IMR-90 (cell line): ENCODE measurements at regions not wholly inside any gene's neighbourhood (a gene's known extent, or its start where the extent isn't known, plus 50 kb on each side); places are given as distances from the start of the nearest gene placed in this dataset.

Experiments
- ATAC-seq: fragments of 200-7000 bp; cut with Tn5 transposase; 2 replicates; pipeline ENCODE4 v1.9.1; 2020; ENCODE audit warnings: low read depth, mild to moderate bottlenecking, moderate library complexity
- BruUV-seq: library from RNA; stranded (reverse); fragments of 400-500 nt; replicated peaks from 2 replicates; lab custom pipeline; 2021; lab: Mats Ljungman, UMichigan
- CTCF ChIA-PET: fragments of 300-600 bp; formaldehyde crosslinking; extraction: SDS; loops from one replicate; lab custom pipeline; 2021; ENCODE audit warnings: antibody characterized with exemption; lab: Yijun Ruan, JAX
- POLR2A ChIA-PET: fragments of 300-600 bp; sonication (Branson Sonifier 250); formaldehyde crosslinking; loops from one replicate; lab custom pipeline; 2022; ENCODE audit warnings: antibody characterized with exemption; ENCODE audit not compliant: unreplicated experiment; lab: Charles Lee
- DNase-seq: peaks from one replicate; pipeline ENCODE4 v3.0.0; 2013
- H2AFZ ChIP-seq: replicated peaks from 2 replicates; pipeline ENCODE3; 2013; ENCODE audit warnings: low read length, mild to moderate bottlenecking; ENCODE audit not compliant: poor library complexity
- H2AK5ac ChIP-seq: 2 replicates; pipeline ENCODE4 v1.6.1; 2013; ENCODE audit warnings: low read depth, low read length, inconsistent platforms
- H2AK9ac ChIP-seq: replicated peaks from 2 replicates; pipeline ENCODE3; 2013; ENCODE audit warnings: mild to moderate bottlenecking, low read depth, low read length, moderate library complexity; ENCODE audit not compliant: poor library complexity
- H2BK120ac ChIP-seq: 2 replicates; pipeline ENCODE4 v1.6.1; 2013; ENCODE audit warnings: low read depth, low read length, inconsistent platforms
- H2BK15ac ChIP-seq: 3 replicates; pipeline ENCODE4 v1.6.1; 2013; ENCODE audit warnings: low read depth, low read length, inconsistent platforms
- H2BK20ac ChIP-seq: 2 replicates; pipeline ENCODE4 v1.6.1; 2013; ENCODE audit warnings: low read depth, mild to moderate bottlenecking, inconsistent platforms, low read length, moderate library complexity
- H2BK5ac ChIP-seq: 2 replicates; pipeline ENCODE4 v1.6.1; 2013; ENCODE audit warnings: mild to moderate bottlenecking, low read depth, low read length, inconsistent platforms; ENCODE audit not compliant: poor library complexity, severe bottlenecking
- H3K14ac ChIP-seq: replicated peaks from 2 replicates; pipeline ENCODE4 v1.6.1; 2013; ENCODE audit warnings: low read depth, low read length, inconsistent platforms
- H3K18ac ChIP-seq: 2 replicates; pipeline ENCODE4 v1.6.1; 2013; ENCODE audit warnings: low read depth, low read length, control low read depth
- H3K23ac ChIP-seq: 2 replicates; pipeline ENCODE4 v1.6.1; 2013; ENCODE audit warnings: low read depth, low read length, inconsistent platforms
- H3K27ac ChIP-seq: 2 replicates; pipeline ENCODE4 v1.5.1; 2013; ENCODE audit warnings: mild to moderate bottlenecking, control low read depth, low read length; ENCODE audit not compliant: insufficient read depth
- H3K27me3 ChIP-seq: 2 replicates; pipeline ENCODE4 v1.6.1; 2013; ENCODE audit warnings: low read length; ENCODE audit not compliant: control insufficient read depth, insufficient read depth
- H3K36me3 ChIP-seq: 2 replicates; pipeline ENCODE4 v1.6.1; 2013; ENCODE audit warnings: low read length, mixed read lengths; ENCODE audit not compliant: control insufficient read depth, insufficient read depth
- H3K4ac ChIP-seq: 2 replicates; pipeline ENCODE4 v1.6.1; 2013; ENCODE audit warnings: low read depth, low read length, inconsistent platforms
- H3K4me1 ChIP-seq: 2 replicates; pipeline ENCODE4 v1.6.1; 2013; ENCODE audit warnings: low read length, mixed read lengths; ENCODE audit not compliant: control insufficient read depth, insufficient read depth
- H3K4me2 ChIP-seq: 2 replicates; pipeline ENCODE4 v1.6.1; 2013; ENCODE audit warnings: low read depth, mild to moderate bottlenecking, control low read depth, low read length, moderate library complexity
- H3K4me3 ChIP-seq: 2 replicates; pipeline ENCODE4 v1.5.1; 2013; ENCODE audit warnings: low read depth, mild to moderate bottlenecking, control low read depth, low read length, moderate library complexity; ENCODE audit not compliant: insufficient read depth
- H3K56ac ChIP-seq: 2 replicates; pipeline ENCODE4 v1.6.1; 2013; ENCODE audit warnings: low read length, inconsistent platforms; ENCODE audit not compliant: insufficient read depth; ENCODE audit errors: extremely low read depth
- H3K79me1 ChIP-seq, 2 experiments: 2 replicates each; pipeline ENCODE4 v1.6.1; 2013; ENCODE audit warnings: low read length in 2 of 2, inconsistent platforms in 1 of 2, low read depth in 1 of 2
- H3K9ac ChIP-seq: 2 replicates; pipeline ENCODE4 v1.6.1; 2013; ENCODE audit warnings: low read depth, low read length, control low read depth
- H3K9me1 ChIP-seq: 2 replicates; pipeline ENCODE4 v1.6.1; 2013; ENCODE audit warnings: low read length, inconsistent platforms; ENCODE audit not compliant: insufficient read depth
- H3K9me3 ChIP-seq: 2 replicates; pipeline ENCODE4 v1.6.1; 2013; ENCODE audit warnings: low read length; ENCODE audit not compliant: control insufficient read depth, insufficient read depth
- H4K20me1 ChIP-seq: 2 replicates; pipeline ENCODE4 v1.6.1; 2013; ENCODE audit warnings: low read length, inconsistent platforms; ENCODE audit not compliant: insufficient read depth
- H4K5ac ChIP-seq: 2 replicates; pipeline ENCODE4 v1.6.1; 2013; ENCODE audit warnings: mild to moderate bottlenecking, low read depth, low read length, control low read depth
- H4K8ac ChIP-seq, 2 experiments: 2 replicates each; pipeline ENCODE4 v1.6.1; 2013; ENCODE audit warnings: low read depth in 2 of 2, low read length in 2 of 2, control low read depth in 1 of 2, inconsistent platforms in 1 of 2
- H4K91ac ChIP-seq: 2 replicates; pipeline ENCODE4 v1.6.1; 2013; ENCODE audit warnings: low read depth, low read length, inconsistent platforms; ENCODE audit not compliant: insufficient read depth
- CEBPB ChIP-seq: IDR thresholded peaks from 2 replicates; pipeline ENCODE4 v1.6.1; 2012; ENCODE audit warnings: low read depth, low read length, improper control_type of control experiment
- CHD1 ChIP-seq: IDR thresholded peaks from 2 replicates; pipeline ENCODE4 v1.6.1; 2012; ENCODE audit warnings: low read depth, low read length, improper control_type of control experiment
- ELK1 ChIP-seq: fragments of 150-350 bp; IDR thresholded peaks from 2 replicates; pipeline ENCODE4 v1.6.1; 2016; ENCODE audit warnings: low read depth, mild to moderate bottlenecking, low read length, moderate library complexity, borderline replicate concordance
- FOS ChIP-seq: fragments of 150-350 bp; IDR thresholded peaks from 2 replicates; pipeline ENCODE4 v1.6.1; 2016; ENCODE audit warnings: low read depth, low read length
- MAFK ChIP-seq: IDR thresholded peaks from 2 replicates; pipeline ENCODE4 v1.6.1; 2012; ENCODE audit warnings: low read depth, low read length, improper control_type of control experiment
- MAZ ChIP-seq: IDR thresholded peaks from 2 replicates; pipeline ENCODE4 v1.6.1; 2012; ENCODE audit warnings: low read depth, mild to moderate bottlenecking, low read length, improper control_type of control experiment, moderate library complexity, borderline replicate concordance
- MXI1 ChIP-seq: IDR thresholded peaks from 2 replicates; pipeline ENCODE4 v1.6.1; 2012; ENCODE audit warnings: low read depth, mild to moderate bottlenecking, low read length, moderate library complexity, borderline replicate concordance
- NFE2L2 ChIP-seq: fragments of 150-350 bp; IDR thresholded peaks from 2 replicates; pipeline ENCODE4 v1.6.1; 2016; ENCODE audit warnings: low read depth, mild to moderate bottlenecking, low read length
- POLR2A ChIP-seq: IDR thresholded peaks from 2 replicates; pipeline ENCODE4 v1.6.1; 2012; ENCODE audit warnings: mild to moderate bottlenecking, low read depth, low read length
- RAD21 ChIP-seq: IDR thresholded peaks from 2 replicates; pipeline ENCODE4 v1.6.1; 2012; ENCODE audit warnings: low read length, improper control_type of control experiment
- RCOR1 ChIP-seq: IDR thresholded peaks from 2 replicates; pipeline ENCODE4 v1.6.1; 2012; ENCODE audit warnings: mild to moderate bottlenecking, low read length, improper control_type of control experiment; ENCODE audit not compliant: insufficient replicate concordance
- RFX5 ChIP-seq: IDR thresholded peaks from 2 replicates; pipeline ENCODE4 v1.8.0; 2012; ENCODE audit warnings: low read depth, mild to moderate bottlenecking, low read length, moderate library complexity
- USF2 ChIP-seq: fragments of 150-350 bp; IDR thresholded peaks from 2 replicates; pipeline ENCODE4 v1.6.1; 2017; ENCODE audit warnings: mild to moderate bottlenecking, antibody characterized with exemption, low read length, low read depth
- WGBS, 2 experiments: methylation state at CpG; one replicate each; pipeline versions ENCODE4 v1.1.5 to v1.1.7; 2013; ENCODE audit warnings: missing lambda C conversion rate in 2 of 2; ENCODE audit not compliant: insufficient read length in 1 of 2; ENCODE audit errors: extremely low coverage in 2 of 2; 5-methylcytosine and 5-hydroxymethylcytosine counted together
- dilution Hi-C: fragments of 300-500 bp; cut with HindIII; formaldehyde crosslinking; loops from one replicate; pipeline ENCODE4 v1.14.3; 2018; ENCODE audit warnings: low sequenced_read_pairs; ENCODE audit not compliant: unreplicated experiment
- in situ Hi-C: fragments of 300-500 bp; cut with MboI; formaldehyde crosslinking; loops from 3 replicates; pipeline ENCODE4 v1.14.3; 2019; ENCODE audit warnings: low sequenced_read_pairs, inconsistent platforms, mixed read lengths
- intact Hi-C: fragments of 100-400 bp; cut with micrococcal nuclease; formaldehyde crosslinking; loops from 2 replicates; pipeline ENCODE4 v1.10.0; 2022

GRCh38 chr17:55644346-55644745 is 78.3 kb downstream of the TMEM100 start:
- no CpG with 5 or more reads among the region's 5 CpGs for WGBS, 2 experiments
- Histone ChIP-seq H2AK5ac (no peak overlapping the region), H3K4me2 (no peak overlapping the region), H4K8ac (no peak overlapping the region), H2BK20ac (no peak overlapping the region), H3K9ac (no peak overlapping the region), H2AFZ (no peak overlapping the region), H3K23ac (no peak overlapping the region), H3K79me1 (no peaks in the 10 kb centered on the region), H4K91ac (no peak overlapping the region), H2BK120ac (no peak overlapping the region), H3K9me1 (no peaks in the 10 kb centered on the region), H3K4me1 (no peaks in the 10 kb centered on the region), H3K27me3 (peaks cover 4% of the 10 kb centered on the region), H2BK15ac (no peak overlapping the region), H3K4ac (no peak overlapping the region), H4K5ac (no peak overlapping the region), H3K27ac (no peak overlapping the region), H4K20me1 (no peaks in the 10 kb centered on the region), H3K9me3 (no peaks in the 10 kb centered on the region), H3K14ac (no peak overlapping the region), H2BK5ac (no peak overlapping the region), H2AK9ac (no peak overlapping the region), H3K18ac (no peak overlapping the region), H3K4me3 (no peak overlapping the region), H3K56ac (no peak overlapping the region), H3K36me3 (no peaks in the 10 kb centered on the region)
- dilution Hi-C loops (no loop called here), intact Hi-C loops (no loop called here), in situ Hi-C loops (no loop called here)
- ChIA-PET CTCF (no interaction called here), POLR2A (no interaction called here)
- DNase-seq (no peak), ATAC-seq (no peak)
- no TSS peak for BruUV-seq
- no peak for TF ChIP-seq MXI1
- TF ChIP-seq MAZ: no peak
- TF ChIP-seq POLR2A: no peak
- TF ChIP-seq NFE2L2: no peak
- TF ChIP-seq MAFK: no peak
- TF ChIP-seq RCOR1: no peak
- no peak for TF ChIP-seq RAD21
- no peak for TF ChIP-seq CEBPB
- TF ChIP-seq FOS: no peak
- no peak for TF ChIP-seq USF2
- TF ChIP-seq RFX5: no peak
- TF ChIP-seq ELK1: no peak
- TF ChIP-seq CHD1: no peak
